ENCODE measurements at regions not wholly inside any gene's neighbourhood (a gene's known extent, or its start where the extent isn't known, plus 50 kb on each side); places are given as distances from the start of the nearest gene placed in this dataset.

DNA sequence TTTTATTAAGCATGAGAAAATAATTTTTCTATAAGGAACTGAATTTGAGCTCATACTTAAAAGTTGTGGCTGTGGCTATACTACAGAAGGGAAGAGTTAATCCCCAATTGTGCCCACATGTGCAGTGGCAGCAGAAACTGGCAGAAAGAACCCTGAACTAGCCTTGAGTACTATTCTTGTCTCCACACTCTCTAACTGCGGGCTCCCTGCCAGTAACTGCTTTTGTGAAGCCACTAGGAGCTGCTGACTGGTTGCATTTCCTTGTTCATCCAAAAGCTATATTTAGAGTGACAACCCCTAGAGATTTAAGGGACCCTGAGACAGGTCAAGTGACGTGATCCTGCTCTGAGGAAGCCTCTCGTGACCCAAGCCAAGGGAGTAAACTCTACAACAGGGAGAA is 238.6 kb downstream of the ELAVL2 start:
- TF ChIP-seq, protein P1, sequence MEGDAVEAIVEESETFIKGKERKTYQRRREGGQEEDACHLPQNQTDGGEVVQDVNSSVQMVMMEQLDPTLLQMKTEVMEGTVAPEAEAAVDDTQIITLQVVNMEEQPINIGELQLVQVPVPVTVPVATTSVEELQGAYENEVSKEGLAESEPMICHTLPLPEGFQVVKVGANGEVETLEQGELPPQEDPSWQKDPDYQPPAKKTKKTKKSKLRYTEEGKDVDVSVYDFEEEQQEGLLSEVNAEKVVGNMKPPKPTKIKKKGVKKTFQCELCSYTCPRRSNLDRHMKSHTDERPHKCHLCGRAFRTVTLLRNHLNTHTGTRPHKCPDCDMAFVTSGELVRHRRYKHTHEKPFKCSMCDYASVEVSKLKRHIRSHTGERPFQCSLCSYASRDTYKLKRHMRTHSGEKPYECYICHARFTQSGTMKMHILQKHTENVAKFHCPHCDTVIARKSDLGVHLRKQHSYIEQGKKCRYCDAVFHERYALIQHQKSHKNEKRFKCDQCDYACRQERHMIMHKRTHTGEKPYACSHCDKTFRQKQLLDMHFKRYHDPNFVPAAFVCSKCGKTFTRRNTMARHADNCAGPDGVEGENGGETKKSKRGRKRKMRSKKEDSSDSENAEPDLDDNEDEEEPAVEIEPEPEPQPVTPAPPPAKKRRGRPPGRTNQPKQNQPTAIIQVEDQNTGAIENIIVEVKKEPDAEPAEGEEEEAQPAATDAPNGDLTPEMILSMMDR (IDR thresholded peaks at IDR 0.05; ENCODE audit: insufficient read depth, low read length, poor library complexity, severe bottlenecking): no peak
- no peak for TF ChIP-seq EZH2phosphoT487 (conservative IDR thresholded peaks at IDR 0.05; ENCODE audit: low read length)

Measured in SU-DHL-6 (cell line).